ENCODE measurements at regions not wholly inside any gene's neighbourhood (a gene's known extent, or its start where the extent isn't known, plus 50 kb on each side); places are given as distances from the start of the nearest gene placed in this dataset.
"Not testable (repeated sequence)": the region's sequence is repeated elsewhere in the genome, so short reads cannot be mapped to it uniquely, and the experiment has no call there.

- DNase-seq = no peak
Measured at GRCh38 chr6:154923199-154923869, 71.8 kb upstream of the TIAM2 start.

- no peak for DNase-seq
Measured at GRCh38 chr6:154925130-154925529, 70.0 kb upstream of the TIAM2 start.

DNA sequence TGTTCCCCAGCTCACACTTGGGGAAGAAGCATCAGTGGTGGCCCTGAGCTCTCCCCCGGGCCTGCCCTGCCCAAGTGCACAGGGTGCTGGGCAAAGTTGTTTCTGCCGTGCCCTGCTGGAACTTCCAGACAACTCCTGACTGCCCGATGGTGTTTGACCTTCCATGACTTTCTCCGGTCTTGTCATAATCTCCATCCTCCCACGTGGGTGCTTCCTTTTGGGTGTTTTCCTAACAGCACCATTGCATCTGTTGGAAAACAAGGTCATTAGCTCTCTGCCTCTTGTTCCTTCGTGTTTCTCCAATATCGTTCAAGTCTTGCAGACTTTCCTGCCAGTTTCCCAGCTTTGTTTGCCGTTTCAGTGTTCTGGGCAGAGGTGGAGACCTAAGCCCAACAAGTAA is 68.7 kb upstream of the TIAM2 start:
- DNase-seq = no peak

GRCh38 chr6:154928325-154928922 is 66.7 kb upstream of the TIAM2 start:
- peak; percentile 67 for DNase-seq

DNA sequence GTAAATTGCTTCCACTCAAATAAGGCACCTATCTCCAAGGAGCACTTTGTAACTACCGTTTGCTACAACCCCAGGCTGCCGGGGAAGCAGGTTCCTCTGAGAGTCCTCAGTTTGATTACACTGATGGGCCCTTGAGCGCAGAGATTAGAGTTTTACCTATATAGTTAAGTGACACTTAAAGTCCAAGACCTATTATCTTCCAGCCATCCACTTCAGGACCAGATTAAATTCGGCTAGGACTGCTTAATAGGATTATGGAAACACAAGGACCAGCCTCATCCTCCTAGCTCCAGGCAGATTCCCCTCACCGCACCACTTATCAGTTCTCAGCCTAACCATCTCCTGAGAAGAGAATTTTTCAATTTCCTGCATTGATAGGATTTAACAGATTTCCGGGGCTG is 64.7 kb upstream of the TIAM2 start:
- DNase-seq = no peak

GRCh38 chr6:154931711-154932424 is 63.2 kb upstream of the TIAM2 start:
- no peak for DNase-seq

GRCh38 chr6:154932515-154933027 is 62.5 kb upstream of the TIAM2 start:
- DNase-seq = no peak

GRCh38 chr6:154933181-154933827 is 61.8 kb upstream of the TIAM2 start:
- no peak for DNase-seq

GRCh38 chr6:154937306-154938220 is 57.6 kb upstream of the TIAM2 start:
- no peak for DNase-seq

DNA sequence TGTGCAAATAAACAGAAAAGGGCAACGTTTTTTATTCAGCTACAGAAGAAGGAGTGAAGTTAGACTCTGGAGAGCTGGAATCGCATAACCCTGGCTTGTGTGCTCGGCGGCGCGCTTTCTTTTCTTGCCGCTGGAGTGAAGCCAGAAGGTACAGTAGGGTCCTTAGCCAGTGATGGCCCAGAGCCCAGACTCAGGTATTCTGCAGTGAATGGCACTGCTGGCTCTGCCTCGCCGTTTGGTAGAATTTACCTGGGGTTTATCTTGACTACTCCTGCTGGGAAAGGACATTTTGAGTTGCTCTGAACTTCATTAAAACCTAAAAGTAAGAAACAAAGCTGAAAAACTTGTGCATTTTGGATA is 56.9 kb upstream of the TIAM2 start:
- DNase-seq = no peak

DNA sequence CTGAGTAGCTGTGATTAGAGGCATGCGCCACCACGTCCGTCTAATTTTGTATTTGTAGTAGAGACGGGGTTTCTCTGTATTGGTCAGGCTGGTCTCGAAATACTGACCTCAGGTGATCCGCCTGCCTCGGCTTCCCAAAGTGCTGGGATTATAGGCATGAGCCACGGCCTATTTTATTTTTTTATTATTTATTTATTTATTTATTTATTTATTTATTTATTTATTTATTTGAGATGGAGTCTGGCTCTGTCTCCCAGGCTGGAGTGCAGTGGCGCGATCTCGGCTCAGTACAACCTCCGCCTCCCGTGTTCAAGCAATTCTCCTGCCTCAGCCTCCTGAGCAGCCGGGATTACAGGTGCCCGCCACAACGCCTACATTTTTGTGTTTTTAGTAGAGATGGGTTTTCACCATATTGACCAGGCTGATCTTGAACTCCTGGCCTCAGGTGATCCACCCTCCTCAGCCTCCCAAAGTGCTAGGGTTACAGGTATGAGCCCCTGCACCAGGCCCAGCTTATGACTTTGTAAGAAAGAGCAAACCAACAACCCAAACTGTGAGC is 56.3 kb upstream of the TIAM2 start:
- not testable (repeated sequence) for DNase-seq

DNA sequence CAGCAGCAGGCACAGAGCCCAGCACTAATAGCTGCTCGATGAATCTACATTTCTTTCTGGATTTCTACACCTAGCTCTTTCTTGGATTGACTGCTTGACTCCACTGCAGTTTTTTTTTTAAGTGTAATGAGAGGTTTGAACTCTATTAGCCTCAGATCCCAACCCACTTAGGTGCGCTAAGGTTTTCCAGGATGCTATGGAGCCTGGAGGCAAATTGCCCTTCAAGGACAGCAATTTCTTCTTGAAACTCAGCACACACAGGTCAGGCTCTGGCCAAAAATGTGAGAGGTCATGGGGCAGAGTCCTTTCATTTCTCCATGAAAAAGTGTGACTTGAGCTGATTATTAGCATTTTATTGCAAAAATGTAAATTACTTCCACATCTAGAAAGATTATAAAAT is 52.3 kb upstream of the TIAM2 start:
- DNase-seq = no peak

DNA sequence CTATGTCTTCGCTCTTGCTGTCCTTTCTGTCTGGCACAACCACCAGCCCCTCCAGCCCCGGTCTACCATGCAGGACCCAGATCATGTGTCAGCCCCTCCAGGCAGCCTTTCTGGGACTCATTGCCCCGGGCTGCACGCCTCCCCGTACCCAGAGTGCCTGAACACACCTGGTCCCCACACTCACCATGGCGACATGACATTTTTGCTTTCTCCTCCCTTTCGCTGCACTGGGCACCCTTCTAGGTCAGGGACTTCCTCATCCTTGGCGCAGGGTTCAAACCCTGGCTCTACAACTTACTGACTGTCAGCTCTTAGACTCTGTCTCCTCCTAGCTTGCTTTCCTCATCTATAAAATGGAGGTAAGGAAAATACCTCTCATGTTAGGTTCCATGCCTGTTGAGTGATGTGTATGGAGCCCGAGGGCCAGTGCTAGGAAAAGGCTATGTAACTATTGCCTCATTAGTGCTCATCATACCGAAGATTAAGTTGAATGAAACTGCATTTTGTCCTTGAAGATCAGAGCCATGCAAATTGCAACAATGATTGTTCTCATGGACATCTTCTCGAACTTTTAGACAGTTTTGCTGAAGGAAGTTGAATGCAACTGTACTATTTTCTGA is 49.7 kb upstream of the TIAM2 start:
- no peak for DNase-seq

All from CD4-positive, alpha-beta T cell treated with Interleukin-17A for 4 hours (primary cell).